CD4-positive, alpha-beta T cell treated with Interleukin-12 subunit alpha and Interleukin-12 subunit beta, for 1 hour (primary cell): ENCODE measurements at regions not wholly inside any gene's neighbourhood (a gene's known extent, or its start where the extent isn't known, plus 50 kb on each side); places are given as distances from the start of the nearest gene placed in this dataset.

ENCODE experiments used
- DNase-seq: peaks from one replicate; pipeline ENCODE4 v3.0.0-alpha.2; 2020

GRCh38 chr13:82766732-82767321 is 1115.4 kb downstream of the SLITRK1 start:
- no peak for DNase-seq

DNA sequence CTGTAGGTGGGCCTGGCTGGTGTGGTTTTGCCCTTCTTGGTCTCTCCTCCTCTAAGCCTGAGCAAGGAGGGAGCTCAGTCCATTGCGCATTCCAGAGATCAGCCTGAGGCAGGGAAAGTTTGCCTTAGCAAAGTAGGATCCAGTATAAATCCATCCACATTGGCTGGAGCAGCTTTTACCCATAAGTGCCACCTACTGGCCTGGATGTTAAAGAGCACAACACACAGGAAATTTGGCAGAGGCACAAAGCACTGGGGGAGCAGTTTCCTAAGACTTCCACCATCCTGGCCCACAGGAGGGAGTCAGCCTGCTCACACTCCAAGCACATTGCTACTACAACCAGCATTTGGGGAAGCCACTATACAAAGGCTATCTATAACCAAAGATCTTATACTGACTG is 1124.2 kb downstream of the SLITRK1 start:
- DNase-seq, result no peak

DNA sequence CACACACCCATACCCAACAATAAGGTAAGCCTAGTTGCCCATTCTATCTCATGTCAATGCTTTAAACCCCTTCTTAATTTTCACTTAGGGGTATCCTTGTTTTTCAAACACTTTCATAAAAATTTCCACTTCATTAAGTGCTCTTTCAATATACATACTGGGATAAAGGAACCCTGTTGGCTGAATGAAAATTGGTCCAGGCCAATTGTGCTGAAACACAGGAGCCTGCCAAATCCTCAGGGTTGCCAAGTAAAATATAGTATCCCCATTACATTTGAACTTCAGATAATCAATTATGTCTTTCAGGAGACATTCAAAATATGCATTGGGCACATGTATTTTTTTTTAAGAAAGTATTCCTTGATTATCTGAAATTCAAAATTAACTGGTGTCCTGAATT is 1131.1 kb downstream of the SLITRK1 start:
- no peak for DNase-seq

DNA sequence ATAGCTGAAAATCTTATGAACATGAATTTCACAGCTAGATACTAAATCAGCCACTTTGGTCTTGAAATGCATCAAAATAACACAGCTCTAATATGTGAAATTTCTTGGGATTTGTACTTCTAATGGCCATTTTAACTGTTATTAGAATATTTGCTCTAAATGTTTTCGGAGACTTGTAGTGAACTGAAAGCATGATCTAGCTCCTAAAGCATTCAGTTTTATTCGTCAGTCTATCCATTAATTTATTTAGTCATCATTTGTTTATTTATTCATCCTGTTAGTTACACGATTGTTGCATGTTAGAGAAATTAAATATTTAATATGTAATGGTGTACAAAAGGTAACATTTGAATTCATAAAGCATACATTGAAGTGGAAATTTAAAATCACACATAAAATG is 1132.7 kb downstream of the SLITRK1 start:
- no peak for DNase-seq

DNA sequence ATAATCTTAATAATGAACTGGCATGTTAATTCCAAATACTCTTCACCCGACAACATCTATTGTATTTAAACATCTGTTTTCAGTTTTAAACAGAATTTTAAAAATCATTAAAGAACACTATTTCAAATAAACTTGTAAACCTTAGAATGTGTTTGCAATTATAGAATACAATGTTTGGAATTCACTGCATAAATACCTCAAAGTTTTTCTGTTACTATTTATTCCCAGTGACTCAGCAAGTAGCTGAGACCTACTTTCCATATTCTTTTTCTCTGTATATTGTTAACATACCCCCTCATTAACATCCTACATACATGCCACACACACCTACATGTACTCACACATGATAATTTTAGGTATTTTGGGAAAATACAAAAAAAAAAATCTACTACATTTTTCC is 1134.3 kb downstream of the SLITRK1 start:
- DNase-seq, result no peak

DNA sequence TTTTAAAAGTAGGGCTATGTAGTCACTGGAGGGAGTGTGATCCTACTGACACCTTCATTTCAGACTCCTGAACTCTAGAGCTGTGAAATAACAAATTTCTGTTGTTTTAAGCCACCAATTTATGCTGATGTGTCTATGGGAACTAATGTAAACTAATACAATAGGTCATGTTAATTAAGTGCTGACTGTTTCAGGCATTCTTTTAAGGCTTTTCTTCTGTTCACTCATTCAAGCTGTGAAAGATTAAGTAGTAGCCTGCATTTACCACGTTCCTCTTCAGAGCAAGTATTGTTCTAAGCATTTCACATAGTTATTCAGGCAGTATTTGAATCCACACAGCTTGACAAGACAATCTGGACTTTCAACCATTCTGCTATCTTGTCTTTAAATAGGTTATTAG is 1135.0 kb downstream of the SLITRK1 start:
- DNase-seq, result no peak

GRCh38 chr13:82740442-82740841 is 1141.8 kb downstream of the SLITRK1 start:
- no peak for DNase-seq

DNA sequence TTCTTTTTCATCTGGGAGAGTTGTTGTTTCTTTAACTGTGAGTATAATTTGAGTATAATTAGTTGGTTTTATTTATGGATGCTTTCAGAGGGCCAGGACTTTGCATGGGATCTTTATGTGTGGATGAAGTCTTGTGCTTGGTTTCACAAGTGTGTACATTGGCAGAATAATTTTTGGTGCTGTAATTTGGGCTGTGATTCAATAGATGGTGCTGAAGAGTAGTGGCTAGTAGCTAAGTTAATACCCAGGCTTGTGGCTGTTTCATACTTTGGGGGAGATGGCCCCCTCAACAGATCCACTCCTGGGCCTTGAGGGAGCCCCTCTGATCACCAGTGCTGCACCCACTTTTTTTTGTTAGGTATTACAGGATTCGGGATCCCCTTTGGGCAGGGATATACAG is 1142.4 kb downstream of the SLITRK1 start:
- DNase-seq, result no peak

GRCh38 chr13:82729401-82729800 is 1152.9 kb downstream of the SLITRK1 start:
- no peak for DNase-seq

DNA sequence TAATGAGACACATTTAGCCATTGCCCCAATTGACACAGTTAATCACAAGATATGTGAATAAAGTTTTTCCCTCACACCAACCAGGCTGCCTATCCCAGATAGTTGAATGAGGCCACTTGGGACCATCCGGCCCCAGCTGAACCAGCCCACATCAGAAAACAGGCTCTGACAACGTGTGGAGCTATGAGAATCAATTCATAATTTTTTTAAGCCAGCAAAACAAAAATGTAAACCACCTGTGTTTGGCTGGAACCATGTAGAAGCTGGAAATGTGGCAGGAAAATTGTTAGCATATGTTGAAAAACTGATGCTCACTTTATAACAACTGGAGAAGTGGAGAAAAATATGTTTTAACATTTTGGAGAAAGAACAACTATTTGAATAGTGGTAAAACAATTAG is 1161.3 kb downstream of the SLITRK1 start:
- no peak for DNase-seq

DNA sequence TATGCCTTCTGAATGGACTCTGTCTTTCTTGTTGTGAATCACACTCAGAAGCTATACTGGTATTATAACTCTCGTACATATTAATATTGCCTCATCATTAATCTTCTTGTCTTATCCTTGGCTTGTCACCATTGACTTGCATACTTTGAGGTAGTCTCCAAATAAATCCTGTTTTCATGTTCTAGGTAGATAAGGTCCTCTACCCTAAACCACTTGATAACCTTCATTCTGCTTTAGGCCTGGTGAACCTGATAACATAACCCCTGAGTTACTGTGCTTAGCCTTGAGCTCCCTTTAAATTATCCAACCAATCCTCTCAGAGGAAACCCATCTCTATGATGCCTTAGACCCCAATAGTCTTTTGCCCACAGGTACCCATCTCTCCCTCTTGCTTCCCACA is 1162.3 kb downstream of the SLITRK1 start:
- DNase-seq, result no peak

DNA sequence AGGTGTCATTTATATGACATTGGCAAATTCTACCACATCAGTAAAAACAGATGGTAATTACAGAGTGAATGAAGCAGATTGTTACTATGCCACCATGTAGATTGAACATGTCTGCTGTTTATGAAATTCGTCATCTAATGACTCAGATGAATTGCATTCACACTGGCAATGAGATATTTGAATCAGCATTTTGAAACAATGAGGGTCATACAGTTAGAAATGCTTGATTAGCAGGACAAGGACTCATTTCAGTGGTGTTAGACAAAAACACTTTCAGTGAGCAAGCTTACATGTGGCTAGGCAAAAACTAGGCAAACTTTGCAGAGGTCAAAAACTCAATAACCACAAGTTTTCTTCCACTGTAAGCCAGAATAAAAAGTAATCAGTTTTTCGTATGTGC is 1165.0 kb downstream of the SLITRK1 start:
- DNase-seq, result no peak

- no peak for DNase-seq
Measured at GRCh38 chr13:82713687-82714405, 1168.4 kb downstream of the SLITRK1 start.

DNA sequence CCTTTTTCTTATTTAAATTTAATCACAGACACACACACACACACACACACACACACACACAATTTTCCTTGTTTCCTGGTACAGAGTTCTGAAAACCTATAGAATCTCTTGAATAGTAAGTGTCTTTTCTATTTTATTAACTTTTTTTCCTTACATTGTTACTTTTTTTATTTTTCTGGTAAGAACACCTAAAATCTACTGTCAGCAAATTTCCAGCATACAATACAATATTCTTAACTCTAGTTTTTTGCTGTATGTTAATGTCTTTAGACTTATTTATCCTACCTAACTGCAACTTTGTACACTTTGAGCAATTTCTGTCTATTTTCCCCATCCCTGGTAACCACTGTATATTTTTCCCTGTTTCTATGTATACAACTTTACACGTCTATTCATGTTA is 1179.8 kb downstream of the SLITRK1 start:
- no peak for DNase-seq

DNA sequence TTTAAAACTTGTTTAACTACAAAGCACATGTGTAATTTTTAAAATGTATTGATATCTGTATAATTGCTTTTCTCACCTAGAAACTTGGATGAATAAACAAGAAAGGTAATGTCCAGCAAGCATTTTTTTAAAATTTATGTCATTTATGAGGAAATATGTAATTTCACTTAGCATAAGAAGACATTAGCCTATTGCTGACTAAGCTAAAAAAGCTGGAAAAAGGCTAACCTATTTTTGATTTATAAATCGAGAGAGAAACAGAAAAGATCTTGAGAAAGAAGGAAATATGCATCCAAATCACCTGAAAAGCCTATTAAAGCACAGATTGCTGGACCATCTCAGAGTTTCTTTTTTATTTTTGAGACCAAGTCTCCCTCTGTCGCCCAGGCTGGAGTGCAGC is 1181.3 kb downstream of the SLITRK1 start:
- DNase-seq, result no peak

DNA sequence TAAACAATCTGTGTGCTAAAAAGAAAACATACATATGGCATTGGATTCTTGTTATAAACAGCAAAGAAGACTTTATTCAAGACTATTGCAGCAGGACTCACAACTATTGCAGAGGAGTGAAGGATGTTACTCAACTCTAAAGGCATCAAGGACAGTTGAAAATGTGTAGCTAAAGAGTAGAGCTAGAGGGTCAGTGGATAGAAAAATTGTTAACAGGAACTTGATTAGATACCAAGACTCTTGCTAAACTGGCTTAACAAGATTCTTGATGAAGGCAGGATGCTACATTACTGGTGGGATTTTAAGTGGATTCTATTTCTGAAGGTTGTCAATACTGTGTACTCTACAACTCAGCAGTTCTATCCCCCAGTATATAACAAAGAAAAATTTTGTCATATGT is 1183.3 kb downstream of the SLITRK1 start:
- DNase-seq, result no peak

DNA sequence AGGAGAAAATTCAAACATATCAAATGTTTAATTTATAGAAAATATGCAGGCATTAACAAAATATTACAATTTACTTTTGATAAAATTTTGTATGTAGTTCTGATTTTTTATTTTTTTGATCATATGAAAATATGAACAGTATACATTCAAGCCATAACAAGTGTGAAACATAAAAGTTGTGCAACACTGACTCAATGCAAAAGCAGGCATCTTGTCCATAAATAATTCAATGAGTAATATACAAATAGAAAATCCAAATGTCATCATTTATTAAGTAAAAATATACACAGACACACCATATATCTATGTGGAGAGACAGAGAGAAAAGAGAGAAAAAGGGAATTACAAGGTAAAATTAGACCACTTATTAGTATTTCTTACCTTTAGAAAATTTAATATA is 1183.9 kb downstream of the SLITRK1 start:
- no peak for DNase-seq

DNA sequence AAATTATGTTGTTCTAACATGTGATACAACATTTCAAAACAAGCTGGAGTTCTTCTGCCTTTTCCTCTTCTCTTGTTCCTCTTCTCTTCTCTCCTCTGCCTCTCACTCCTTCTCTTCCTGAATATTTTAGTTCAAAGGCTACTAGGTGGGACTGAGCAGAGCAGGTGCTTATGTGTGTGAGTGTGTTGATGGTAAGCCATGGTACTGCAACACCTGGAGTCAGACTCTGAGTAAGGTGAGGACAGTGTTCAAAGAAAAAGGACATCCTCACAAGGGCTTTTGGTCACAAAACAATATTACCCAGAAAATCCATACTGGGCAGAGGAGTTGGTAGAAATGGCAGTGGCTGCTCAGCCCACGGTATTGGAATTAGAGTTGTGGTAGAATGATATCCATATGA is 1188.7 kb downstream of the SLITRK1 start:
- DNase-seq, result no peak

GRCh38 chr13:82688400-82688994 is 1193.8 kb downstream of the SLITRK1 start:
- DNase-seq, result peak; percentile 28

- DNase-seq, result no peak
Measured at GRCh38 chr13:82687884-82688283, 1194.4 kb downstream of the SLITRK1 start.

DNA sequence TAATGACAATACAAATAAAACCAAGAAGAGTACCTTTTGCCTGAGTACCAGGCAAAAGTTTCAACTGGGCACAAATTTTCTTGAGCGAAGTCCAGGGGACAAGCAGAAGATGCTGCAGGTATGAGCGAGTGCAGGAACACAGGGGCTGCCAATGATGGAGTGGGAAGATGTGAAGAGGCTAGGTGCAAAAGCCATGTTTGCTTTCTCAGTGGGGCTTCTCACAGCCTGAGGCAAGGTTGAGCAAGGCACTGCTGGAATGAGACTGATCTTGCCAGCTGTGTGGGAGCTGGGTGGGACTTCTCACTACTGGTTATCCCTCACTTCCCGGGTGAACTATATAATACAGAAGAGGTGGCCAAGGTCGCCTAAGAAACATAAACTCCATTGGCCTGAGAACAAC is 1200.7 kb downstream of the SLITRK1 start:
- no peak for DNase-seq

DNA sequence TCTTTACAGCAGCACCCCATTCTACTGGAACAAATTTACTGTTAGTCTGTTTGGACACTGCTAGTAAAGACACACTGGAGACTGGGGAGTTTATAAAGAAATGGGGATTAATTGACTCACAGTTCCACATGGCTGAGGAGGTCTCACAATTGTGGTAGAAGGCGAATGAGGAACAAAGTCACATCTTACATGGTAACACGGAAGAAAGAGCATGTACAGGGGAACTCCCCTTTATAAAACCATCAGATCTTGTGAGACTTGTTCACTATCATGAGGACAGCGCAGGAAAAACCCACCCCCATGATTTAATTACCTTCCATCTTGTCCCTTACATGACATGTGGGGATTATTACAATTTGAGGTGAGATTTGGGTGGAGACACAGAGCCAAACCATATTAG is 1204.2 kb downstream of the SLITRK1 start:
- DNase-seq, result no peak

GRCh38 chr13:82675024-82675423 is 1207.2 kb downstream of the SLITRK1 start:
- DNase-seq, result no peak

GRCh38 chr13:82674546-82674945 is 1207.7 kb downstream of the SLITRK1 start:
- no peak for DNase-seq

- DNase-seq, result no peak
Measured at GRCh38 chr13:82672248-82672647, 1210.0 kb downstream of the SLITRK1 start.
